ENCODE measurements at regions not wholly inside any gene's neighbourhood (a gene's known extent, or its start where the extent isn't known, plus 50 kb on each side); places are given as distances from the start of the nearest gene placed in this dataset.

- POLR2A ChIA-PET (ENCODE audit: unreplicated experiment), result no interaction called here
- H2BK20ac ChIP-seq (ENCODE audit: low read depth, low read length), result no peak overlapping the region
- H3K9me3 ChIP-seq (ENCODE audit: control insufficient read depth, insufficient read depth, low read length), result no peaks in the 10 kb centered on the region
- no peak overlapping the region for H2AK5ac ChIP-seq (ENCODE audit: low read depth, low read length)
- H3K18ac ChIP-seq (ENCODE audit: low read depth, low read length), result no peak overlapping the region
- no peak overlapping the region for H2AK9ac ChIP-seq (replicated peaks; ENCODE audit: low read depth, low read length, poor library complexity)
- H2BK5ac ChIP-seq (ENCODE audit: low read depth, low read length, poor library complexity, severe bottlenecking), result no peak overlapping the region
- TF ChIP-seq RAD21 (IDR thresholded peaks at IDR 0.05; ENCODE audit: low read length), result no peak
- no peak for TF ChIP-seq RCOR1 (IDR thresholded peaks at IDR 0.05; ENCODE audit: insufficient replicate concordance, low read length)
- TF ChIP-seq MAZ (IDR thresholded peaks at IDR 0.05; ENCODE audit: borderline replicate concordance, low read depth, low read length), result no peak
- TF ChIP-seq CEBPB (IDR thresholded peaks at IDR 0.05; ENCODE audit: low read depth, low read length), result no peak
- no peak for TF ChIP-seq CHD1 (IDR thresholded peaks at IDR 0.05; ENCODE audit: low read depth, low read length)
- TF ChIP-seq MAFK (IDR thresholded peaks at IDR 0.05; ENCODE audit: low read depth, low read length), result no peak
- no peak for TF ChIP-seq BHLHE40 (IDR thresholded peaks at IDR 0.05; ENCODE audit: low read depth, low read length)
- TF ChIP-seq SMC3 (IDR thresholded peaks at IDR 0.05; ENCODE audit: low read depth, low read length), result no peak
- H4K91ac ChIP-seq (ENCODE audit: insufficient read depth, low read depth, low read length), result no peak overlapping the region
- no peak for ATAC-seq (ENCODE audit: low read depth)
- no peaks in the 10 kb centered on the region for H3K27me3 ChIP-seq (ENCODE audit: control insufficient read depth, insufficient read depth, low read length)
- no peak overlapping the region for H2AFZ ChIP-seq (replicated peaks; ENCODE audit: low read length, poor library complexity)
- no peak overlapping the region for H2BK120ac ChIP-seq (ENCODE audit: low read depth, low read length)
- H4K5ac ChIP-seq (ENCODE audit: low read depth, low read length), result no peak overlapping the region
- H2BK15ac ChIP-seq (ENCODE audit: low read depth, low read length), result no peak overlapping the region
- no peaks in the 10 kb centered on the region for H3K36me3 ChIP-seq (ENCODE audit: control insufficient read depth, insufficient read depth, low read length)
- no peak overlapping the region for H3K9ac ChIP-seq (ENCODE audit: low read depth, low read length)
- intact Hi-C loops (cut with micrococcal nuclease), result no loop called here
- dilution Hi-C loops (cut with HindIII; ENCODE audit: low sequenced_read_pairs, unreplicated experiment), result no loop called here
- no peak overlapping the region for H3K14ac ChIP-seq (replicated peaks; ENCODE audit: low read depth, low read length)
- peaks cover 3% of the 10 kb centered on the region; the same call in 1 of the 2 replicates for H3K4me1 ChIP-seq (ENCODE audit: control insufficient read depth, insufficient read depth, low read length)
- no peak overlapping the region for H3K4ac ChIP-seq (ENCODE audit: low read depth, low read length)
- no peak for DNase-seq
- no peak overlapping the region for H3K56ac ChIP-seq (ENCODE audit: extremely low read depth, insufficient read depth, low read length)
- no peaks in the 10 kb centered on the region for H4K20me1 ChIP-seq (ENCODE audit: insufficient read depth, low read length)
- H4K8ac ChIP-seq (ENCODE audit: low read depth in 2 of 2, low read length in 2 of 2), result no peak overlapping the region
- H3K4me2 ChIP-seq (ENCODE audit: low read depth, low read length), result no peak overlapping the region
- H3K27ac ChIP-seq (ENCODE audit: insufficient read depth, low read length), result no peak overlapping the region
- CTCF ChIA-PET, result interaction anchor here (1.1 kb wide), 1 partner anchor 11 kb away, joined by 3 read pairs; no protein-coding TSS in a partner anchor
- BruUV-seq (replicated peaks), result no TSS peak
- H3K9me1 ChIP-seq (ENCODE audit: insufficient read depth, low read length), result no peaks in the 10 kb centered on the region
- in situ Hi-C loops (cut with MboI; ENCODE audit: low sequenced_read_pairs), result no loop called here
- no peak overlapping the region for H3K4me3 ChIP-seq (ENCODE audit: insufficient read depth, low read depth, low read length)
- no peak overlapping the region for H3K23ac ChIP-seq (ENCODE audit: low read depth, low read length)
- H3K79me1 ChIP-seq (ENCODE audit: low read depth in 1 of 2, low read length in 2 of 2), result no peaks in the 10 kb centered on the region
These were observed 529.8 kb upstream of the NBEA start for GRCh38 chr13:34412295-34412694.

Measured in IMR-90 (cell line).